ENCODE measurements at regions not wholly inside any gene's neighbourhood (a gene's known extent, or its start where the extent isn't known, plus 50 kb on each side); places are given as distances from the start of the nearest gene placed in this dataset.

DNA sequence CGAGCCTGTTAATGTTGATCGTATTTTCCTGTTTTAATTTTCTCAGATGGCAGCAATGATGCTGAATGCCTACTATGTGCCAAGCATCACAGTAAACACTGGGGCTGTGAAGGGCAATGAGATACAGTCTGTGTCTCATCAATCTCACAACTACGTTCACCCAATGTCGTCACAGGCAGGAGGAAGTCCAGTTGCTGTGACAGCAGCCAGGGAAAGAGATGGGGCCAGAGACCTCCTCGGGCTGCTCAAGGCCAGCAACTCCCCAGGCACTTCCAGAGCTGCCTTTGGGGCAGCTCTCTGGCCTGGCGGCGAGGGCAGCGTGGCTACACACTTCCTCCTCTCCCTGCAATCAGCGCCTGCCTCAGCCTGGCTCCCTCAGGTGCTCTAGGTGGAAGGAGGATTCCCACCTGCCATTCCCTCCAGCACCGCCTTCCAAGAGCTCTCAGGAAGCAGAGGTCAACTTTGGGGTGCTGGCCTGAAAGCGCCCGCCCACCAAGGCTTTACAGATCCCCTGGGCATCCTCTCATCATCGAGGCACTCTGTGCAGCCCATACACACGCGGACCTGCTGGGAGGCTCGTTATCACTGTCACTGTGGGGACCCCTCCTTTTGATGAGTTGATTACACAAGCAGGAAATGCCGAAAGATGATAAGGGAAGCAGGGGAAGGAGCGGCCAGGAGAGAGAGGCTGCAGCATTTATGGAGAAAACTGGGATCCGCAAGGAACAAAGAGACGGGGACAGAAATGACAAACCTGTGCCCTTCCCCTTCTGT lies 159.2 kb downstream of the ZDHHC21 start:
- CTCF ChIA-PET: no interaction called here
- Histone ChIP-seq H3K27me3 (ENCODE audit: insufficient read depth) (no peaks in the 10 kb centered on the region), H3K4me2 (no peak overlapping the region), H3K9me3 (no peaks in the 10 kb centered on the region), H4K20me1 (ENCODE audit: insufficient read depth) (no peaks in the 10 kb centered on the region), H3K36me3 (replicated peaks in 1 of 2; ENCODE audit: control insufficient read depth in 1 of 2, insufficient read depth in 2 of 2, low read length in 1 of 2) (no peaks in the 10 kb centered on the region), H3K9me2 (no peaks in the 10 kb centered on the region), H2AFZ (ENCODE audit: low read depth) (no peak overlapping the region), H3K79me2 (ENCODE audit: insufficient read depth) (no peaks in the 10 kb centered on the region), H3K4me3 (ENCODE audit: low read depth in 2 of 2, low read length in 1 of 2) (no peak overlapping the region), H3K9ac (no peak overlapping the region), H3K27ac (ENCODE audit: low read depth in 2 of 2, low read length in 1 of 2) (no peak overlapping the region), H3K4me1 (ENCODE audit: control insufficient read depth in 1 of 2, insufficient read depth in 2 of 2, low read depth in 1 of 2, low read length in 1 of 2) (peaks cover 0 to 20% of the 10 kb centered on the region in 2 experiments; a peak in 2 of 4 replicates), H3F3A (replicated peaks; ENCODE audit: insufficient read depth) (no peaks in the 10 kb centered on the region)
- 73% methylated on average over 18 of the region's 20 CpGs for WGBS (ENCODE audit: low lambda C conversion rate)
- TF ChIP-seq POLR2AphosphoS5 (IDR thresholded peaks at IDR 0.05; ENCODE audit: low read depth, low read length): no peak
- no peak for TF ChIP-seq JUND (IDR thresholded peaks at IDR 0.05)
- TF ChIP-seq, protein P1, sequence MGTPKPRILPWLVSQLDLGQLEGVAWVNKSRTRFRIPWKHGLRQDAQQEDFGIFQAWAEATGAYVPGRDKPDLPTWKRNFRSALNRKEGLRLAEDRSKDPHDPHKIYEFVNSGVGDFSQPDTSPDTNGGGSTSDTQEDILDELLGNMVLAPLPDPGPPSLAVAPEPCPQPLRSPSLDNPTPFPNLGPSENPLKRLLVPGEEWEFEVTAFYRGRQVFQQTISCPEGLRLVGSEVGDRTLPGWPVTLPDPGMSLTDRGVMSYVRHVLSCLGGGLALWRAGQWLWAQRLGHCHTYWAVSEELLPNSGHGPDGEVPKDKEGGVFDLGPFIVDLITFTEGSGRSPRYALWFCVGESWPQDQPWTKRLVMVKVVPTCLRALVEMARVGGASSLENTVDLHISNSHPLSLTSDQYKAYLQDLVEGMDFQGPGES (IDR thresholded peaks at IDR 0.05; ENCODE audit: low read depth, low read length): no peak
- TF ChIP-seq MXI1 (IDR thresholded peaks at IDR 0.05; ENCODE audit: low read depth, low read length): no peak
- TF ChIP-seq CHD2 (IDR thresholded peaks at IDR 0.05; ENCODE audit: low read length, partially characterized antibody): no peak
- TF ChIP-seq, protein P2, sequence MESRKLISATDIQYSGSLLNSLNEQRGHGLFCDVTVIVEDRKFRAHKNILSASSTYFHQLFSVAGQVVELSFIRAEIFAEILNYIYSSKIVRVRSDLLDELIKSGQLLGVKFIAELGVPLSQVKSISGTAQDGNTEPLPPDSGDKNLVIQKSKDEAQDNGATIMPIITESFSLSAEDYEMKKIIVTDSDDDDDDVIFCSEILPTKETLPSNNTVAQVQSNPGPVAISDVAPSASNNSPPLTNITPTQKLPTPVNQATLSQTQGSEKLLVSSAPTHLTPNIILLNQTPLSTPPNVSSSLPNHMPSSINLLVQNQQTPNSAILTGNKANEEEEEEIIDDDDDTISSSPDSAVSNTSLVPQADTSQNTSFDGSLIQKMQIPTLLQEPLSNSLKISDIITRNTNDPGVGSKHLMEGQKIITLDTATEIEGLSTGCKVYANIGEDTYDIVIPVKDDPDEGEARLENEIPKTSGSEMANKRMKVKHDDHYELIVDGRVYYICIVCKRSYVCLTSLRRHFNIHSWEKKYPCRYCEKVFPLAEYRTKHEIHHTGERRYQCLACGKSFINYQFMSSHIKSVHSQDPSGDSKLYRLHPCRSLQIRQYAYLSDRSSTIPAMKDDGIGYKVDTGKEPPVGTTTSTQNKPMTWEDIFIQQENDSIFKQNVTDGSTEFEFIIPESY (IDR thresholded peaks at IDR 0.05; ENCODE audit: borderline replicate concordance, low read depth): no peak
- TF ChIP-seq, protein P3, sequence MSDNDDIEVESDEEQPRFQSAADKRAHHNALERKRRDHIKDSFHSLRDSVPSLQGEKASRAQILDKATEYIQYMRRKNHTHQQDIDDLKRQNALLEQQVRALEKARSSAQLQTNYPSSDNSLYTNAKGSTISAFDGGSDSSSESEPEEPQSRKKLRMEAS (IDR thresholded peaks at IDR 0.05; ENCODE audit: low read depth): no peak
- no peak for TF ChIP-seq FOXM1 (IDR thresholded peaks at IDR 0.05; ENCODE audit: low read depth)
- POLR2A ChIA-PET: no interaction called here
- DNase-seq: no peak

DNA sequence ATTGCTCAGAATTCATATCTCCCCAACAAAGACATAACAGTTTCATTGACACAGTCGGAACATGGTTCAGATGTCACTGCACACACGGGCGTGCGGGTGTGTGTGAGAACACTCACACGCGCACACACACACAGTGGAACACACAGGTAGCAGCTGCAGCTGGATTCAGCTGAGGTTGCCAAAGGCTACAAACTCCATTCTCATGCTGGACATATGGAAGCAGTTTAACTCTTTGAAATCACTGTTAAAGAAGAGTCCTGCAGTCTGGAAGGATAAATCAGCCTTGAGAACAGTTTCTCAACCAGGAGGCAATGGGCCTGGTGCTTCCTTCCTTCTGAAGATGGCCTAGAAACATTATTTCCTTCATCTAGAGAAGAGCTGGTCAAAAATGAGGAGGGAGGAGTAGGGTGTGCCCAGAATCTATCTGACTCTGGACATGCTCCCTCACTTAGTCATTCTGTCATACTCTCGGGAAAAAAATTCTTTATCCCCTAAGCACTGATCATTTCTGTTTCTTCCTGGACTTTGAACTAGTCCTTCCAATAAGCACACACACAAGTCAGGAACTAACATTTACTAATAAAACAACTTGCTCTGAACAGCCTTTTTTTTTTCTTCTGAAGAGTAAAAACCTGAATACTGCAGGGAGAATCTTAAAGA lies 160.6 kb downstream of the ZDHHC21 start:
- no peaks in the 10 kb centered on the region for H3K79me2 ChIP-seq (ENCODE audit: insufficient read depth)
- H2AFZ ChIP-seq (ENCODE audit: low read depth): no peak overlapping the region
- H3K36me3 ChIP-seq (replicated peaks in 1 of 2; ENCODE audit: control insufficient read depth in 1 of 2, insufficient read depth in 2 of 2, low read length in 1 of 2): no peaks in the 10 kb centered on the region
- no peak overlapping the region; a peak in 1 of 4 replicates for H3K27ac ChIP-seq (ENCODE audit: low read depth in 2 of 2, low read length in 1 of 2)
- H3K4me2 ChIP-seq: no peak overlapping the region
- no peaks in the 10 kb centered on the region; the same call in 1 of the 2 replicates for H3K9me2 ChIP-seq
- peak; percentile 27 for DNase-seq
- 80% methylated on average over 6 of the region's 7 CpGs for whole genome bisulfite sequencing (ENCODE audit: low lambda C conversion rate)
- H3K4me1 ChIP-seq (ENCODE audit: control insufficient read depth in 1 of 2, insufficient read depth in 2 of 2, low read depth in 1 of 2, low read length in 1 of 2): peaks cover 0 to 20% of the 10 kb centered on the region in 2 experiments; a peak in 2 of 4 replicates
- no peaks in the 10 kb centered on the region for H3F3A ChIP-seq (replicated peaks; ENCODE audit: insufficient read depth)
- TF ChIP-seq, protein P4, sequence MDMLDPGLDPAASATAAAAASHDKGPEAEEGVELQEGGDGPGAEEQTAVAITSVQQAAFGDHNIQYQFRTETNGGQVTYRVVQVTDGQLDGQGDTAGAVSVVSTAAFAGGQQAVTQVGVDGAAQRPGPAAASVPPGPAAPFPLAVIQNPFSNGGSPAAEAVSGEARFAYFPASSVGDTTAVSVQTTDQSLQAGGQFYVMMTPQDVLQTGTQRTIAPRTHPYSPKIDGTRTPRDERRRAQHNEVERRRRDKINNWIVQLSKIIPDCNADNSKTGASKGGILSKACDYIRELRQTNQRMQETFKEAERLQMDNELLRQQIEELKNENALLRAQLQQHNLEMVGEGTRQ (IDR thresholded peaks at IDR 0.05; ENCODE audit: borderline replicate concordance, low read depth, low read length): no peak
- no peak for TF ChIP-seq SIN3A (IDR thresholded peaks at IDR 0.05; ENCODE audit: borderline replicate concordance, low read depth, low read length)
- TF ChIP-seq TCF12 (IDR thresholded peaks at IDR 0.05): no peak
- TF ChIP-seq, protein P2 (IDR thresholded peaks at IDR 0.05; ENCODE audit: borderline replicate concordance, low read depth): no peak
- TF ChIP-seq ELF1 (IDR thresholded peaks at IDR 0.05): no peak
- no peak for TF ChIP-seq MXI1 (IDR thresholded peaks at IDR 0.05; ENCODE audit: low read depth, low read length)
- no peak for TF ChIP-seq EZH2phosphoT487 (IDR thresholded peaks at IDR 0.05; ENCODE audit: borderline replicate concordance, low read depth)
- TF ChIP-seq RXRA (IDR thresholded peaks at IDR 0.05; ENCODE audit: borderline replicate concordance, low read depth): no peak
- TF ChIP-seq RAD21 (IDR thresholded peaks at IDR 0.05; ENCODE audit: low read length): no peak
- TF ChIP-seq, protein P5, sequence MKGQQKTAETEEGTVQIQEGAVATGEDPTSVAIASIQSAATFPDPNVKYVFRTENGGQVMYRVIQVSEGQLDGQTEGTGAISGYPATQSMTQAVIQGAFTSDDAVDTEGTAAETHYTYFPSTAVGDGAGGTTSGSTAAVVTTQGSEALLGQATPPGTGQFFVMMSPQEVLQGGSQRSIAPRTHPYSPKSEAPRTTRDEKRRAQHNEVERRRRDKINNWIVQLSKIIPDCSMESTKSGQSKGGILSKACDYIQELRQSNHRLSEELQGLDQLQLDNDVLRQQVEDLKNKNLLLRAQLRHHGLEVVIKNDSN (IDR thresholded peaks at IDR 0.05; ENCODE audit: borderline replicate concordance, low read depth): no peak
- TF ChIP-seq SMC3 (IDR thresholded peaks at IDR 0.05; ENCODE audit: low read depth, low read length): no peak
- TF ChIP-seq EP300 (IDR thresholded peaks at IDR 0.05; ENCODE audit: borderline replicate concordance in 1 of 2, low read depth in 1 of 2, low read length in 1 of 2): no peak
- TF ChIP-seq JUND (IDR thresholded peaks at IDR 0.05): no peak
- H3K9me3 ChIP-seq: no peaks in the 10 kb centered on the region
- ChIA-PET POLR2A (no interaction called here), CTCF (interaction anchor here (0.7 to 1.6 kb wide), 5 partner anchors 9 to 18 kb away, joined by 3 to 7 read pairs (median 4); no protein-coding TSS in a partner anchor)
- H4K20me1 ChIP-seq (ENCODE audit: insufficient read depth): no peaks in the 10 kb centered on the region
- H3K4me3 ChIP-seq (ENCODE audit: low read depth in 2 of 2, low read length in 1 of 2): no peak overlapping the region
- no peaks in the 10 kb centered on the region for H3K27me3 ChIP-seq (ENCODE audit: insufficient read depth)
- H3K9ac ChIP-seq: no peak overlapping the region
